ENCODE measurements at regions not wholly inside any gene's neighbourhood (a gene's known extent, or its start where the extent isn't known, plus 50 kb on each side); places are given as distances from the start of the nearest gene placed in this dataset.

DNA sequence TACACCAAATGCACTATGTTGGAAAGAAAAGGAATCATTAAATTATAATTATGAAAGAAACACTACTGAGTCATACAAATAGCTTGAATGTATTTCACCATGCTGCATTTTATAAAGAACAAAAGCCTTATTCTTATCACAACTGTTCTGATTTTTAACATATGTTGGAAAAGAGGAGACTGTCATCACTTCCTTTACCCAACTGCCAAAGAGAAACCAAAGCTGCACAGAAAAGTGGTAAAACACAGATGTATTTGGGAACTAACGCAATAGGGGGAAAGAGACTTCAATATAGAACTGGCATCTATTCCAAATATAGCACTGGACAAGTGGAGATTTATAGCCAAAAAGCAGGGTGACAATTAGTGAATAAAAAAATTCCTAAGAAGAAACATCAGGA is 181.0 kb downstream of the SPANXN3 start:
- TF ChIP-seq CTCF (conservative IDR thresholded peaks at IDR 0.05; ENCODE audit: low read length): no peak
- TF ChIP-seq EZH2phosphoT487 (IDR thresholded peaks at IDR 0.05; ENCODE audit: borderline replicate concordance, low read depth, low read length): no peak

Data from OCI-LY7 (cell line).